ENCODE measurements at regions not wholly inside any gene's neighbourhood (a gene's known extent, or its start where the extent isn't known, plus 50 kb on each side); places are given as distances from the start of the nearest gene placed in this dataset.

GRCh38 chr5:1946122-1946677, 63.5 kb upstream of the IRX4 start:
- no peak for DNase-seq (ENCODE audit: extremely low read depth, low read depth)
- TF ChIP-seq, protein P1, sequence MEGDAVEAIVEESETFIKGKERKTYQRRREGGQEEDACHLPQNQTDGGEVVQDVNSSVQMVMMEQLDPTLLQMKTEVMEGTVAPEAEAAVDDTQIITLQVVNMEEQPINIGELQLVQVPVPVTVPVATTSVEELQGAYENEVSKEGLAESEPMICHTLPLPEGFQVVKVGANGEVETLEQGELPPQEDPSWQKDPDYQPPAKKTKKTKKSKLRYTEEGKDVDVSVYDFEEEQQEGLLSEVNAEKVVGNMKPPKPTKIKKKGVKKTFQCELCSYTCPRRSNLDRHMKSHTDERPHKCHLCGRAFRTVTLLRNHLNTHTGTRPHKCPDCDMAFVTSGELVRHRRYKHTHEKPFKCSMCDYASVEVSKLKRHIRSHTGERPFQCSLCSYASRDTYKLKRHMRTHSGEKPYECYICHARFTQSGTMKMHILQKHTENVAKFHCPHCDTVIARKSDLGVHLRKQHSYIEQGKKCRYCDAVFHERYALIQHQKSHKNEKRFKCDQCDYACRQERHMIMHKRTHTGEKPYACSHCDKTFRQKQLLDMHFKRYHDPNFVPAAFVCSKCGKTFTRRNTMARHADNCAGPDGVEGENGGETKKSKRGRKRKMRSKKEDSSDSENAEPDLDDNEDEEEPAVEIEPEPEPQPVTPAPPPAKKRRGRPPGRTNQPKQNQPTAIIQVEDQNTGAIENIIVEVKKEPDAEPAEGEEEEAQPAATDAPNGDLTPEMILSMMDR (IDR thresholded peaks at IDR 0.05; ENCODE audit: low read depth, low read length) = no peak

GRCh38 chr5:1945606-1946005, 62.9 kb upstream of the IRX4 start:
- TF ChIP-seq, protein P1 (IDR thresholded peaks at IDR 0.05; ENCODE audit: low read depth, low read length) = no peak
- no peak for DNase-seq (ENCODE audit: extremely low read depth, low read depth)

GRCh38 chr5:1944408-1944807, 61.7 kb upstream of the IRX4 start:
- DNase-seq (ENCODE audit: extremely low read depth, low read depth) = no peak
- TF ChIP-seq, protein P1 (IDR thresholded peaks at IDR 0.05; ENCODE audit: low read depth, low read length) = no peak

DNA sequence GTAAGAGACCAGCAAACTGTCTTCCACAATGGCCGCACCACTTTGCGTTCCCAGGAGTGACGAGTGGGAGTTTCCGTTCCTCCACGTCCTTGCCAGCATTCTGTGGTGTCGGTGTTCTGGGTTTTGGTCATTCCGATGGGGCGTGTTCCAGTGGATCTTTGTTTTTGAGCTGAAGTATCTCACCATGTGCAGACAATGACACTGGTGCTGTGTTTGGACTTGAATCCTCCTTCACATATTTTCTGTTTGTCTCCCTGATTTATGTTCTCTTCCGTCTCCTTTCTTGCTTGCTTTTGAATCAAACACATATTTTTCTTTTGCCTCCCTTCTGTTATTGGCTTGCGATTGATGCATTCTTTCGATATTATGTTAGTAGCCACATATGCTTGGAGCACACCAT, 60.8 kb upstream of the IRX4 start:
- TF ChIP-seq, protein P1 (IDR thresholded peaks at IDR 0.05; ENCODE audit: low read depth, low read length) = no peak

GRCh38 chr5:1942630-1943029, 59.9 kb upstream of the IRX4 start:
- DNase-seq (ENCODE audit: extremely low read depth, low read depth) = no peak
- TF ChIP-seq, protein P1 (IDR thresholded peaks at IDR 0.05; ENCODE audit: low read depth, low read length) = no peak

More for the DNA sequence above, 60.8 kb upstream of the IRX4 start:
- no peak for DNase-seq (ENCODE audit: extremely low read depth, low read depth)

GRCh38 chr5:1942158-1942557, 59.4 kb upstream of the IRX4 start:
- no peak for DNase-seq (ENCODE audit: extremely low read depth, low read depth)
- TF ChIP-seq, protein P1 (IDR thresholded peaks at IDR 0.05; ENCODE audit: low read depth, low read length) = no peak

GRCh38 chr5:1939256-1939655, 56.5 kb upstream of the IRX4 start:
- DNase-seq (ENCODE audit: extremely low read depth, low read depth) = no peak
- TF ChIP-seq, protein P1 (IDR thresholded peaks at IDR 0.05; ENCODE audit: low read depth, low read length) = no peak

Data from AG09319 (cell line).